ENCODE measurements at regions not wholly inside any gene's neighbourhood (a gene's known extent, or its start where the extent isn't known, plus 50 kb on each side); places are given as distances from the start of the nearest gene placed in this dataset.

- DNase-seq (no peak), ATAC-seq (no peak)
- POLR2A ChIA-PET = no interaction called here
- Mint-ChIP-seq H3K9me3 (peaks cover 0 to 2% (median 0%) of the 10 kb centered on the region in 9 donors), H3K4me3 (peak overlapping the region in 7 of 10 donors; percentile 19 to 55 (median 45)), H3K36me3 (no peaks in the 10 kb centered on the region), H3K4me1 (peaks cover 0 to 9% (median 4%) of the 10 kb centered on the region in 4 donors), H3K27me3 (peaks cover 13 to 39% (median 28%) of the 10 kb centered on the region in 5 donors), H3K27ac (no peak overlapping the region)
Measured at GRCh38 chr11:15651033-15651432, 536.3 kb downstream of the INSC start.

DNA sequence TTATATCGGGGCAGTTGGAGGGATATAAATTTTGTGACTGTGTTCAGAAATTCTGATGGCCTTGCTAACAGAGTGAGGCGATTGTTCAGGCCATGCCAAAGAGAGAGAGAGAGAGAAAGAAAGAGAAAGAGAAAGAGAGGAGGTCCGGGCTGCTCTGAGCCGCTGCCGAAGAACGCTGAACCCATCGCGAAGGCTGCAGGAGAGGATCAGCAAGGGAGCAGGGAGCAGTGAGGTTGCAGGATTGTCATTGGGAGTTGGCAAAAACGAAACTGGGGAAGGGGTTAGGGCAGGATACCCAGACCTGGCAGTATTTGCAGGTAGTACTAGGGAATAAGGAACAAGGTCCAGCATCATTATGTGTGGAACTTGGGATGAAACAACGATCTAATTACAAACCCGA is 537.1 kb downstream of the INSC start:
- Mint-ChIP-seq H3K36me3 (no peaks in the 10 kb centered on the region), H3K27me3 (peaks cover 13 to 39% (median 28%) of the 10 kb centered on the region in 5 donors), H3K27ac (peak overlapping the region in 2 of 10 donors; percentile 1 to 56), H3K4me1 (peaks cover 0 to 9% (median 4%) of the 10 kb centered on the region in 4 donors), H3K9me3 (peaks cover 0 to 2% (median 0%) of the 10 kb centered on the region in 9 donors), H3K4me3 (no peak overlapping the region)
- POLR2A ChIA-PET = no interaction called here
- no peak for DNase-seq
- ATAC-seq = no peak

- H3K9me3 Mint-ChIP-seq = peaks cover 0 to 2% (median 0%) of the 10 kb centered on the region in 9 donors
- H3K27ac Mint-ChIP-seq = peak overlapping the region in 1 of 10 donors; percentile 49
- H3K27me3 Mint-ChIP-seq = peaks cover 13 to 39% (median 28%) of the 10 kb centered on the region in 5 donors
- DNase-seq (no peak), ATAC-seq (no peak)
- no peaks in the 10 kb centered on the region for H3K36me3 Mint-ChIP-seq
- POLR2A ChIA-PET = no interaction called here
- peaks cover 0 to 9% (median 4%) of the 10 kb centered on the region in 4 donors for H3K4me1 Mint-ChIP-seq
- H3K4me3 Mint-ChIP-seq = no peak overlapping the region
Measured at GRCh38 chr11:15653191-15653710, 538.5 kb downstream of the INSC start.

- Mint-ChIP-seq H3K36me3 (no peaks in the 10 kb centered on the region), H3K27ac (no peak overlapping the region), H3K4me1 (peaks cover 0 to 9% (median 4%) of the 10 kb centered on the region in 4 donors), H3K9me3 (peaks cover 0 to 2% (median 0%) of the 10 kb centered on the region in 9 donors), H3K27me3 (peaks cover 13 to 39% (median 24%) of the 10 kb centered on the region in 5 donors), H3K4me3 (no peak overlapping the region)
- DNase-seq = no peak
- POLR2A ChIA-PET = no interaction called here
- ATAC-seq = no peak
Measured at GRCh38 chr11:15654451-15654850, 539.7 kb downstream of the INSC start.

- Mint-ChIP-seq H3K36me3 (no peaks in the 10 kb centered on the region), H3K4me3 (no peak overlapping the region), H3K27me3 (peaks cover 13 to 39% (median 23%) of the 10 kb centered on the region in 5 donors), H3K9me3 (peaks cover 0 to 2% (median 0%) of the 10 kb centered on the region in 9 donors), H3K27ac (no peak overlapping the region), H3K4me1 (peaks cover 0 to 8% (median 4%) of the 10 kb centered on the region in 4 donors)
- no peak for ATAC-seq
- POLR2A ChIA-PET = no interaction called here
- DNase-seq = no peak
Measured at GRCh38 chr11:15655552-15655951, 540.8 kb downstream of the INSC start.

DNA sequence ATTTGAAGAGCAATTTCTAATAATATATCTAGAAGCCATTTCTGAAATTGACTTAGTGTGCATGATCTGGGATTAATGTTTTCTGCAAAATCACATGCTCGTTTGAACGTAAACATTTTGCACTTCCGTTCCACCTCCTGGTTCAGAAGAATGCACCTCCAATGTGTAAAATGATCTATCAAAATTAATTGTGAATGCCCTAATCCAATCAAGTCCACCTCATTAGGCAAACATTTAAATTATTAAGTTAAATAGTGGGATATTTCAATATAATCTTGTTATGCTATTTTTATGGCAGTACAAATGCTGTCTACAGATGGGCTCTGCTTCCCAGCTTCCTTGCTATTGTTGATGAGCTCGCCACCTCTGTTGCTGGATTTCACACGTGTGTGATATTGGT is 542.5 kb downstream of the INSC start:
- POLR2A ChIA-PET = no interaction called here
- Mint-ChIP-seq H3K4me3 (no peak overlapping the region), H3K27me3 (peaks cover 6 to 38% (median 12%) of the 10 kb centered on the region in 5 donors), H3K9me3 (peaks cover 0 to 3% (median 0%) of the 10 kb centered on the region in 9 donors), H3K27ac (no peak overlapping the region), H3K36me3 (no peaks in the 10 kb centered on the region), H3K4me1 (no peaks in the 10 kb centered on the region)
- ATAC-seq (no peak), DNase-seq (no peak)

GRCh38 chr11:15660496-15660895 is 545.8 kb downstream of the INSC start:
- Mint-ChIP-seq H3K36me3 (no peaks in the 10 kb centered on the region), H3K27me3 (peaks cover 2 to 27% (median 7%) of the 10 kb centered on the region in 5 donors), H3K9me3 (peaks cover 0 to 3% (median 0%) of the 10 kb centered on the region in 9 donors), H3K4me1 (no peaks in the 10 kb centered on the region), H3K4me3 (no peak overlapping the region), H3K27ac (no peak overlapping the region)
- no peak for DNase-seq
- no peak for ATAC-seq
- POLR2A ChIA-PET = no interaction called here

- H3K9me3 Mint-ChIP-seq = peaks cover 0 to 4% (median 0%) of the 10 kb centered on the region in 9 donors
- POLR2A ChIA-PET = no interaction called here
- no peak overlapping the region for H3K4me3 Mint-ChIP-seq
Measured at GRCh38 chr11:15662285-15662684, 547.6 kb downstream of the INSC start.

GRCh38 chr11:15663777-15664218 is 549.1 kb downstream of the INSC start:
- no peak overlapping the region for H3K4me3 Mint-ChIP-seq
- no peak overlapping the region for H3K27ac Mint-ChIP-seq
- no peaks in the 10 kb centered on the region for H3K36me3 Mint-ChIP-seq
- POLR2A ChIA-PET = no interaction called here
- ATAC-seq (no peak), DNase-seq (no peak)
- peaks cover 0 to 5% (median 3%) of the 10 kb centered on the region in 9 donors for H3K9me3 Mint-ChIP-seq
- H3K4me1 Mint-ChIP-seq = no peaks in the 10 kb centered on the region
- H3K27me3 Mint-ChIP-seq = peaks cover 2 to 40% (median 9%) of the 10 kb centered on the region in 5 donors

More at GRCh38 chr11:15662285-15662684, 547.6 kb downstream of the INSC start:
- peaks cover 2 to 31% (median 7%) of the 10 kb centered on the region in 5 donors for H3K27me3 Mint-ChIP-seq
- ATAC-seq (no peak), DNase-seq (no peak)
- no peaks in the 10 kb centered on the region for H3K4me1 Mint-ChIP-seq
- H3K27ac Mint-ChIP-seq = no peak overlapping the region
- no peaks in the 10 kb centered on the region for H3K36me3 Mint-ChIP-seq

DNA sequence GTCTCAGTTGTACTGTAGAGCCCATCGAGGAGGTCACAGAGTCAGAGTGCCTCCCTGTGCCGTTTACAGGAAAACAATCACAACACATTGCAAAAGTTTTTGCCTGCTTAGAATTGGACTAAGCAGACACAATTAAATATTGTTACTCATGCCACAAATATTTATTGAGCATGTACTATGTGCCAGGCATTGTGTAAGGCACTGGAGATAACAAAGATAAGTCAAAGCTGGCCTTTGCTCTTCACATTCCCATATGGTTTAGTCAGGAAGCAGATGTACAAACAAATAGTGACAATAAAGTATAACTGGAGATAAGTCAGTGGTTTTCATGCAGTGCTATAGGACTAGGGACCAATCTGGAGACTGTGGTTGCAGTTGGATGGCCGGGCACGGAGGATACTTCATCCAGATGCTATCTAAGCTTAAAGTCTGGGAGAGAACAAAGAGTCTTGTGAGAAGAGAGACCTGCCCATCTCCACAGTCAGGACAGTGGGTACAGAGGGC is 550.7 kb downstream of the INSC start:
- no peaks in the 10 kb centered on the region for H3K4me1 Mint-ChIP-seq
- DNase-seq (no peak), ATAC-seq (no peak)
- POLR2A ChIA-PET = no interaction called here
- H3K36me3 Mint-ChIP-seq = no peaks in the 10 kb centered on the region
- no peak overlapping the region for H3K4me3 Mint-ChIP-seq
- H3K27me3 Mint-ChIP-seq = peaks cover 4 to 47% (median 13%) of the 10 kb centered on the region in 5 donors
- no peak overlapping the region for H3K27ac Mint-ChIP-seq
- H3K9me3 Mint-ChIP-seq = peaks cover 0 to 6% (median 3%) of the 10 kb centered on the region in 9 donors

GRCh38 chr11:15667127-15667725 is 552.5 kb downstream of the INSC start:
- Mint-ChIP-seq H3K4me3 (no peak overlapping the region), H3K4me1 (no peaks in the 10 kb centered on the region), H3K27ac (no peak overlapping the region), H3K36me3 (no peaks in the 10 kb centered on the region), H3K9me3 (peaks cover 0 to 6% (median under 1%) of the 10 kb centered on the region in 9 donors), H3K27me3 (peaks cover 7 to 47% (median 13%) of the 10 kb centered on the region in 5 donors)
- no peak for ATAC-seq
- POLR2A ChIA-PET = no interaction called here
- no peak for DNase-seq

DNA sequence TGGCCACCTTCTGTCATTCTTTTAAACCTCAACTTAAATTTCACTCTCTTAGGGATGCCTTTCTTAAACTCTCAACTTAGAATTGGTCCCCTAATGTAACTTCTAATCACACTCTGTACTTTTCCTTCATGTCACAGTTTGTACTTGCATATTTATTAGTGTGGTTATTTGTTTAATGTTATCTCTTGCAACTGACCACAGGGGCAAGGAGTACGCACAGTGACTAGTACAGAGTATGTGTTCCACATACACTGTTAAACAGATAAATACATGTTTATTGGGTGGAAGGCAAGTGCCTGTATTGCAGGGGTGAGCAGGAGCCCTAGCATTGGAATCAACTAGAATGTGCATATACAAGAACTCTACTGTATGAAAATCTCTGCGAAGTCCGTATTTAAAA is 554.0 kb downstream of the INSC start:
- peaks cover 0 to 6% (median 0%) of the 10 kb centered on the region in 9 donors for H3K9me3 Mint-ChIP-seq
- POLR2A ChIA-PET = no interaction called here
- H3K4me3 Mint-ChIP-seq = no peak overlapping the region
- ATAC-seq (no peak), DNase-seq (no peak)
- H3K27me3 Mint-ChIP-seq = peaks cover 7 to 43% (median 12%) of the 10 kb centered on the region in 5 donors
- H3K4me1 Mint-ChIP-seq = no peaks in the 10 kb centered on the region
- no peaks in the 10 kb centered on the region for H3K36me3 Mint-ChIP-seq
- no peak overlapping the region for H3K27ac Mint-ChIP-seq

- H3K36me3 Mint-ChIP-seq = no peaks in the 10 kb centered on the region
- POLR2A ChIA-PET = no interaction called here
- H3K4me3 Mint-ChIP-seq = no peak overlapping the region
- ATAC-seq (no peak), DNase-seq (no peak)
- H3K4me1 Mint-ChIP-seq = no peaks in the 10 kb centered on the region
- peaks cover 10 to 34% (median 13%) of the 10 kb centered on the region in 5 donors for H3K27me3 Mint-ChIP-seq
- H3K9me3 Mint-ChIP-seq = peaks cover 0 to 10% (median 4%) of the 10 kb centered on the region in 9 donors
- H3K27ac Mint-ChIP-seq = no peak overlapping the region
Measured at GRCh38 chr11:15670520-15671070, 555.9 kb downstream of the INSC start.

All from naive thymus-derived CD8-positive, alpha-beta T cell (primary cell).